GM19372 (cell line): ENCODE measurements at regions not wholly inside any gene's neighbourhood (a gene's known extent, or its start where the extent isn't known, plus 50 kb on each side); places are given as distances from the start of the nearest gene placed in this dataset.

Source experiments
- ATAC-seq: cut with Tn5 transposase; IDR thresholded peaks from one replicate; pipeline ENCODE4 v1.9.1; 2021; ENCODE audit warnings: mild to moderate bottlenecking, low read depth, moderate library complexity; ENCODE audit not compliant: unreplicated experiment

DNA sequence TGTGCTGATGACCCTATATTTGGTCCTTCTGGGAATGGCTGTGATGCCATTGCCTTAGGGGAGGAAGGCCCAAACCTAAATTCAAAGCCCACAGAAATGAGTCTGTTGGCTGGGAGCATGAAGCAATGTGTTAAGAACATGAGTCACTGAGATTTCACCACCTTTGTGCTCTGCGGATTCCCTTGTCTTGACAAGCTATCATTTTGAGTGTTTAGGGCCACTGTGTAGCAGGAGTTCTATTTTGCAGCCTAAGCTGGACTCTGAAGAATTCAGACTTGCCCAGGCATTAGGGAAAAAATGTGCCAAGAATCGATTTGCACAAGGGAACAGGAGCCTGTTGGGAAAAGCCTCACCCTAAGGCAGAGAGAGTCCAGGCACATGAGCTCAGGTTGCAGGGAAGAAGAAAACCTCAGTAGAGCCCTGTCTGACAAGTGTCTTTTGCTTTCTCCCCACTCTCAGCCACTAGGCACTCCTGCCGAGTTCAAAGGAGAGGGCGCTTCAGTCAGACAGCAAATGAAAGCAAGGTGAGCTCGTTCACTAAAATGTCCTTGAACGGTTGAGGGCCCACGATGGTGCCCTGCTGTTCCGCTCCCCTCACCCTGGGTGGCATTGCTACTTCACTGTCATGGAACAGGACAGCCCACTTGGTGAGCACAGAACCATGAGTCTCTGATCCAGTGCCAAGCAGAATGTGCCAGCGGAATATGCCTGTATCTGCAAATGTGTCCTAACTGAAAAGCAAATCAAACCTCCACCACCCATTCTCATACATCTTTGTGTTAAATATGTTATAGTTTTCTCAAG, 93.6 kb downstream of the PRLHR start:
- no peak for ATAC-seq

DNA sequence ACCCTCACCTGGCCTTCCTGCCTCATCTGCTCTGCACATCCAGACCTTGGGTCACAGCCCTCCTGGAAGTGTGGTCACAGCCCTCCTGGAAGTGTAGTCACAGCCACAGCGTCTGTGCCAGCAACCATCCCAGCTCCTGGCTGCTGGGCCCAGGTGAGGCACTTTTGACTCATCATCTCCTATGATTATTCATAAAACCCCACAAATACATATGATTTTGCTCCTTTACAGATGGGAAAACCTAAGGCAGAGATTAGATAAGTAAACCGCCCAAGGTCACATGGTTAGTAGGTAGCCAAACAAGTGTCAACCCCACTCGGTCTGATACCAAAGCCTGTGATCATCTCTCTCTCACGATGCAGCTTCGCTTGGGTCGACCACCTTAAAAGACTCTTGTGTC, 94.3 kb downstream of the PRLHR start:
- no peak for ATAC-seq

DNA sequence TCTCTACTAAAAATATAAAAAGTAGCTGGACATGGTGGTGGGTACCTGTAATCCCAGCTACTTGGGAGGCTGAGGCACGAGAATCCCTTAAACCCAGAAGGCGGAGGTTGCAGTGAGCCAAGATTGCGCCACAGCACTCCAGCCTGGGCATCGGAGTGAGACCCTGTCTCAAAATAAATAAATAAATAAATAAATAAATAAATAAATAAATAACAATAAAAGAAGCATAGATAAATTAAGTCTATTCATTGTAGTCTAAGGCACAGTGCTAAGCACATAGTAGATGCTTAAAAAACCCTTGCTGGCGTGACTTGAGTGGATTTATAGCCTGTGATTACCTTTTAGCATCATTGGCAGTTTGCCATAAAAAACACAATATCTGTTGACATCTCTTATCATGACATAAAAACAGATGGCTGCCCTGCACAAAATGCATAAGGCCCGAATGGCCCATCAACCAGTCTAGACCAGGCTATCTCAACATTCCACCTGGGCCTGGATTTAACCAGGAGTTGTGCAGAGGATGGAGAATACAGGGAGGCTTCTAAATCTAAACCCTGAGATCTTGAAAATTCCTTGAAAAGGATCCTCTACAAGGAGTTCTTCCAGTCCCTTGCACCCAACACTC, 94.9 kb downstream of the PRLHR start:
- no peak for ATAC-seq

DNA sequence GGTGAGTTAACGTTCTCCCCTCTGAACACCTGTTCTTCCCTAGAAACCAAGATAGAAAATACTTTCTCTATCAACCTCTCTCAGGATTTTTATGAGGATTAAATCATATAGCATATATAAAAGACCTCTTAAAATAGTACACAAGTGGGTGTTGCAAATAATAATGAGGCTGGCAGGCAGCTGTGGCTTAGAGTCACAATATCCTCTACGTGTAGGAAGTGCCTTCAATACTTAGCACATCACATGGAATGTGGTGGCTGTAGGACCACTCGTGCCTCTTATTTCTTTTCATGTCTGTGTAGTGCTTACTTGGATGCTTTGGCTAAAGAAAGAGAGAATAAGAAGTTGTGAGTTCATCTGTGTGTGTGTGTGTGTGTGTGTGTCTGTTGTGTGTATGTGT, 96.3 kb downstream of the PRLHR start:
- no peak for ATAC-seq

DNA sequence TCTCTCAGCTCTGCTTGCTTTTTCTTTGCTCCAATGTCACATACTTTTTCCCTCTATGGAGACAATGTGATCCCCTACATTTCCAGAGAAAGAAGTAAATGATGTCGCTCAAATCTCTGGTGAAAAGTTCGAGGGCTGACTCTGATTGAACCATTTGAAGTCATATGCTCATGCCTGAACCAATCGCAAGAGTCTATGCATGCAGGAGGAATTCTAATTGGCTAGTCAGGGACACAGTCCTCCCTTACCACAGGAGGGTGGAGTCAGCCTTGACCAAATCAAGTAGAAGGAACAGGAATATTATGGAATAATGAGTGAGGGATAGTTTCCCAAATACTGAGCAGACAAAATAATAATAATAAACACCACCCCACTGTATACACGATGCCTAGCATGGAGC, 96.8 kb downstream of the PRLHR start:
- no peak for ATAC-seq

DNA sequence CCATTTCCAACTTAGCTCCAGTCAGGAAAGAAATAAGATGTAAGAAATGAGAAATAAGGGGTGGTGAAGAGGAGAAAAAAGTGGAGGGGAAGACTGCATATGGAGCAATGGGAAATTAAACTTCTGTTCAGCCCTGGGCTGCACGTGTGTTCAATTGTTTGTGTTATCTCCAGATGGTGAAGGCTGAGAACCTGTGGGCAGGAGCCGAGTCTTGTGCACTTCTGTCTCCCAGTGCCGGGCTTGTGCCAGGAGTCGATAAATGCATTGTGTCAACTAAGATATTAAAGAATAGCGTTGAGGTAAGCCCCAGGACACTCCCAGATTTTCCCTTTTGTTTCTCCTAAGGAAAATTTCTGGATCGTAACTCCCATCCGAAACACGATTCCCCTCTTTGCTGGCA, 98.2 kb downstream of the PRLHR start:
- ATAC-seq, result no peak

DNA sequence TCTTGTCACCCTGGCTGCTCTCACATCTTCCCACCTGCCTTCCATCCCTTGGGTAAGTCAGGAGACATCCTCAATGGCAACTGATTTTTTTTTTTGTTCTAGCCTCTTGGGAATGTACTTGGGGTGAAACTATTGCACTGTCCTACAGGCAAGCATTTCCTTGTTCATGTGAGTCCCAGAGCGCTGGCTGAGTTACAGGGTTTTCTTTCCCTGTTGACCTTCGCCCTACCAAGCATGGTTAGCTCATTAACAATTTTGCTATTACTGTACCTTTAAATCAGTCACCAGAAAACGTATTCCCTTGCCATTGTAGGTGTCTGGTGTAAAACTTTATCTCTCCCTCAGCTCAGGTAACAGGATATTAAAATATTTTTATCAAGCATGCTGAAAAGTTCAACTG, 98.9 kb downstream of the PRLHR start:
- ATAC-seq, result no peak

DNA sequence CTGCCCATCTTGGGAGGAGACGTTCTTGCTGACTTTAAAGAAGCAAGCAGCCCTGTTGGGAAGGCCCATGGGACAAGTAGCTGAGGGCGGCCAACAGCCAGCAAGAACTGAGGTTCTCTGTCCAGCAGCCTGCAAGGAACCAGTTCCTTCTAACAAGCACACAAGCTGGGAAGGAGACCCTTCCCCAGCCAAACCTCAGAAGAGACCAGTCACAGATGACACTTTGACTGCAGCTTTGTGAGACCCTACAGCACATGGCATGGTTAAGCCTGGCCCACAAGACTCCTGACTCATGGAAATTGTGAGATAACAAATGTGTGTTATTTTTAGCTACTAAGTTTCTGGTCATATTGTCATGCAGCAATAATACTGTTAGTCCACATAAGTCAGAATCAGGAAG, 99.9 kb downstream of the PRLHR start:
- no peak for ATAC-seq

DNA sequence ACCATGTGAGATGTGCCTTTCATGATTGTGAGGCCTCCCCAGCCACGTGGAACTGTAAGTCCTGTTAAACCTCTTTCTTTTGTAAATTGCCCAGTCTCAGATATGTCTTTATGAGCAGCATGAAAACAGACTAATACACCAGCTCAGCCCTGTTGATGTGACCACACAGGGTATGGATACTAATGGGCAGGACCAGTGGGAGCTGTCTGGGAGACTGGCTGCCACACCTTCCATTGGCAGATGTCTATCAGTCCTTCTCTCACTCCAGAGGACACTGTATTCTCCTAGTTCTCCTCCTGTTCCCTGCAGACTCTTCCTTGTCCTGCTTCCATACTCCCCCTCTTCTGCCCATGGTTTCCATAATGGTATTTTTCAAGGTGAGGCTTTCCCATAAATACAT, 104.4 kb downstream of the PRLHR start:
- no peak for ATAC-seq

DNA sequence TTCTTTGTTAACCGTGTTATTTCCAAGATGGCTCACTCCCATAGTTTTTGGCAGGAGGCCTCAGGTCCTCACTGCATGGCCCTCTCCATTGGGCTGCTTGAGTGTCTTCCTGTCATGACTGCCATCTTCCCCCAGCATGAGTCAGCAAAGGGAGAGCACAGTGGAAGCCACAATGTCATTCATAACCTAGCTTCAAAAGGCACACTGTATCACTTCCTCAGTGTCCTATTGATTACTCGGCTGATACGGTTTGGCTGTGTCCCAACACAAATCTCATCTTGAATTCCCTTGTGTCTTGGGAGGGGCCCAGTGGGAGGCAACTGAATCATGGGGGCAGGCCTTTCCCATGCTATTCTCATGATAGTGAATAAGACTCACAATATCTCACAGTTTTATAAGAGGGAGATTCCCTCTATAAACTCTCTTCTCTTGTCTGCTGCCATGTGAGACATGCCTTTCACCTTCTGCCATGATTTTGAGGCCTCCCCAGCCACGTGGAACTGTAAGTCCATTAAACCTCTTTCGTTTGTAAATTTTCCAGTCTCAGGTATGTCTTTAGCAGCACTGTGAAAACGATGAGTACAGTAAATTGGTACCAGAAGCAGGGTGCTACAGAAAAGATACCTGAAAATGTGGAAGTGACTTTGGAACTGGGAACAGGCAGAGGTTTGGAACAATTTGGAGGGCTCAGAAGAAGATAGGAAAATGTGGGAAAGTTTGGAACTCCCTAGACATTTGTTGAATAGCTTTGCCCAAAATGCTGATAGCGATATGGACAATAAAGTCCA, 106.5 kb downstream of the PRLHR start:
- ATAC-seq, result no peak

DNA sequence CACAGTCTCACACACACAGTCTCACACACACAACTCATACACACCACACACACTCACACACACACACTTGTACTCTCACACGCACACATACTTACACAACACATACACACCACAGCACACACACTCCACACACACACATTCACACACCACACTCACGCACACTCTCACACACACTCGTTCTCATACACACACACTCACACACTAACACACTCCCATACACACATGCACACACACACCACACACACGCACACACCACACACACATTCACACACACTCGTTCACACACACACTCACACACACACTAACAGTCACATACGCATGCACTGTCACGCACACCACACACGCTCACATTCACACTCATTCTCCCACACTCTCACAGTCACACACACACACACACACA, 109.8 kb downstream of the PRLHR start:
- ATAC-seq, result no peak

DNA sequence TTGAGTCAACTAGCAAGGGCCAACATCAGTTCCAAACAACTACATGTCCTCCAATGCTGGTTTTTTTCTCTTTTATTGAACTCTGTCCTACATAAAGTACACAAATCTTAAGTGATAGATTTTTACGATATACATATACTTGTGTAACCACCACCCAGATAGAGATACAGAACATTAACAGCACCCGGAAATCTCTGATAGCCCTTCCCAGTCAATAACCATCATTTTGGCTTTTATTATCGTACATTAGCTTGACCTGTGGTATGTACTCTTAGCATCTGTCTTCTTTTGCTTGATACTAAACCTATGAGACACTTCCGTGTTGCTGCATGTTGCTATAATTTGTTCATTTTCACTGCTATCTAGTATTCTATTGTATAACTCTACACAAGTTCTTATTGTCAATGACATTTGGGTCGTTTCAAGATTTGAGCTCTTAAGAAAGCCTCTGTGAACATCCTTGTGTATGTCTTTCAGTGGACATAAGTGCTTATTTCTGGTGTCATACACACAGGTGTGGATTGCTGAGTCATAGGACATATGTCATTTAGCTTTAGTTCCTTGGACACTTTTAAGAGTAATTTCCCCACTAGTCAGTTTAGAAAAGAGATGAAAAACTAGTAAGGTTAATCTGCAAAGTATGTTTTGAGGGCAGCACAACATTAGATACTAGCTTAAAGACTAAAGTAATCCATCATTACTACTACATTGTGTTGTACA, 111.1 kb downstream of the PRLHR start:
- no peak for ATAC-seq

DNA sequence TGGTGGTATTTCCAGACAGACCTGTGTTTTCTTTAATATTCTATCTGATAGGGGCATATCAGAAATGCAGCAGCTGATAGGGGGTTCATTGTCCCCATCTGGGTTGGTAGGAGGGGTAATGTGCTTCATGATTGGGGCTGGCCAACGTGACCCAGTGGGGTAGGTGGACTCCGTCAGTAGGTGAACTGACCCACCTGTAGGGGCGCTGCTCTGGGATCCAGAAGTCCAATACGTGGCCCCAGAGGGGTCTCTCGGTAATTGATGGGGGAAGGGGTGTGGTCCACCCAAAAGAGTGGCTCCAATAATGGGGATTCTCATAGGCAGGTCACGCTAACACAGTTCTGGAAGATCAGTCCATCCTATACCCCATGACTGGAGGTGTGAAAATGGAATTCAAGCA, 112.0 kb downstream of the PRLHR start:
- no peak for ATAC-seq

DNA sequence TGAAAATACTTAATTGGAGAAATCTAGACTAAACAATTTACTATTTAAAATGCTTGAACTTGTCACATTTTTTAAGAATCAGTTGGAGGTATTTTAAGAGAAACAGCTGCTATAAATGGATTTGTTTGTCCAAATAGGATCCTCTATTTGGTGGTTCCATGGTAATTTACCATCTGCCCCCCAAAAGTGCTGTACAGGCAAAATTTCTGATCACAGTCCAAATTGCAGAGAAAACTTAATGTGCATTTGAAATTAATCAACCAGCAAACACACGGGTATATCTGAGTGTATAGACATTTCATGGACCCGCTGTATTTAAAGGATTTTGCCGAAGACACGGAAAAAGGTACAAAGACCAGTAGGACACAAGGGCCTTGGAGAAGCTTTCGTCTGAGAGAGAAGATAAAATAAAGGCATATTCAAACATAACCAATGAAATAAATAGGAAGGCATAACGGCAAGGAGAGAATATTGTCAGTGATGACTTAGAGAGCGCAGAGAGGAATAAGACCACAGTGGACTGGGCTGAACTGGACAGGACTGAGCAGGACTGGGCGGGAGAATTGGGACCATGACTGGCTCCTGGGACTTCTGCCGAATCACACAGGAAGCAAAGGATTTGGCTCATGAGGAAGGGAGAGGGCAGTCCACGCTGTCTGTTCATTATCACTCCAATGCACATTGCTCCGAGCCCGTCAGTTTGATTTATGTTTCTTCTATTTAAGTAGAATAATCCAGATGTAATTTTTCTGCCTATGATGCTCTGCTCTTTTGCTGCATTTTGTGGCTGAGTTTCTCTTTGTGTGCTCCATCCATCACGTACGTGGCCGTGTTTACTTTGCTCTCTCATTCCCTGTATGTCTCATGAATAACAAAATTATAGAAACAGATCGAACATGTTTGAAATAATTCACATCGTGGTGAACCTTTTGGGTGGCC, 112.8 kb downstream of the PRLHR start:
- no peak for ATAC-seq

DNA sequence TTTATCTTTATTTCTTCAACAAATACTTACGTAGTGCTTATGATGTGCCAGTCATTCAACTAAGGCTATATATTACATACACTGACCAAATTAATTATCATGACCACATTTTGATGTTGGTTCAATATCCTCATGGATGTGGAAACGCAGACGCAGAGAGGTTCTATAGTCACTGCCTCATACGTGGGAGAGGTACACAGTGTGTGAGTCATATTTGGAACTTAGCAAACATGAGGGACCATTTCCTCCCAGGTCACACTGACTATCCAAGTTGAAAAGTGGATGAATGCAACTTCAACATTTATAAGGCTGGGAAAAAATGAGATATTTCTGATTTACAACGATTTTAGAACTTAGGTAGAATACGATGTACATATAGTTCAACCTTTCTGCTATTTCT, 113.6 kb downstream of the PRLHR start:
- no peak for ATAC-seq

DNA sequence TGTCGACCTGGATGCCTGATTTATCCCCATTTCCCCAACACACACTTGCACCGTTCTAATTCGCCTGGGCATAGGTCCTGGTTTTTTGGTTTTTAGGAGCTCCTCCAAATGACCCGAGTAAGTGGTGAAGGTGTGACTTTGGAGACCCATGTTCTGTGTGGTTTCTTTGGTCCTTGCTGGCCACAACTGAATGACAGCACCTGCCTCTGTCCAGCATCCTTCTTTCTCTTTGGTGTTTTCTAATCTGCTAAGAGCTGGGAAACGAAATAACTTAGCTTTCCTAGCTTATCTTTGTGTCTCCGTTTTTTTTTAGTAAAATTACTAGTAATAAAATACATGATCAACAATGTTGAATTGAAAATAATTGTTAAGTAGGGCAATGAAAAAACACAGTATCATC, 120.2 kb downstream of the PRLHR start:
- no peak for ATAC-seq

DNA sequence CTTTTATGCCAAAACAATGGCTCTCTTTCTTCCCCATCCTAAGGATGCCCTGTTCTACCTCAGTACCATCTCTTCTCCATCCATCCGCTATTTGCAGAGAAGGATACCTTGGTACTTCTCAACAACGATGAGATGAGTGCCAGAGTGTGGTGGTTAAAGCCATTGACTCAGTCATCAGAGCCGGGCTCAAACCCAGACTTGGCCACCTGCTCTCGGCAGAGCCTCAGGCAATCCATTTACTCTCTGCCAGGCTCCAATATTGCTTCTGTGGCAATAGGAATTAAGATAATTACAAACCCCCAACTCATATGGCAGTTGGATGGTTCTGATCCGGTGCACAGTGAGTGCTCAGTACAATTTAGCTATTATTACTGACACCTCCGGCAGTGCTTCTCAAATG, 121.3 kb downstream of the PRLHR start:
- ATAC-seq, result no peak

DNA sequence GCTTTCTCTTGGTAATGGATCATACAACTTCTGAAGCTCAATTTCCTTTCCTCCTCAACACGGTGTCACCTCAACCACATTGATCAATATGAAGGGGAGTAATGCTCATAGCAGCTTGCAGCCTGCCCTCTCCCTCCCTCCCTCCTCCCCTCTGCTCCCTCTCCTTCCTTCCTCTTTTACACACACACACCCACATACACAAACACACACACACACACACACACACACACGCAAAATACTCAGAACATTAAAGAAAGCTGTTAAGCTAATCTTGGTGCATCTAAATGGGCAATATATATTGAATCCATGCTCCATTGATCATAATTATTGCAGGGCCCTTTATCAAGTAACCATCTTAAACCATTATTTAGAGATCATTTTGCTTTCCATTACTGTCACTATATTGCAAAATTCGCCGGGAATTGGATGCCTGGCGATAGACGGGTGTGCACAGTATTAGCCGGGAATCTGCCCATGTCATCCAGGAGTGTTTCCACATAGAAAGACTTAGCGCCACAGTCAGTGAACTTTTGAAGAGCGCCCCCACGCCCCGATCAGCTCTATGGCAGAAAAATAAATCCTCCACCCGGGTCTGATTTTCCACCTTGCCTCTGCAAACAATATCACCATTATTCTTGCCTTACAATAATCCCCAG, 122.0 kb downstream of the PRLHR start:
- no peak for ATAC-seq
